Stomach (tissue), 8 donors: ENCODE measurements at regions not wholly inside any gene's neighbourhood (a gene's known extent, or its start where the extent isn't known, plus 50 kb on each side); places are given as distances from the start of the nearest gene placed in this dataset.

Experiments
- DNase-seq, 2 donors: peaks; one replicate each; pipeline versions ENCODE4 v3.0.0 to v3.0.0-alpha.2; 2013 to 2019
- H3K27ac ChIP-seq, 5 donors: fragments of 200-600 bp in 4 of 5; sonication (generic) in 4 of 5; one replicate each; pipeline ENCODE4 v1.5.1; 2013 to 2019; ENCODE audit warnings: mild to moderate bottlenecking in 1 of 5, moderate library complexity in 1 of 5
- H3K27me3 ChIP-seq, 3 donors: fragments of 200-600 bp; sonication (generic); one replicate each; pipeline ENCODE4 v1.5.1; 2017 to 2019; ENCODE audit warnings: mixed run types in 1 of 3
- H3K36me3 ChIP-seq, 4 donors: fragments of 200-600 bp; sonication (generic); 1 replicate in 3 of 4; 2 replicates in 1 of 4; pipeline ENCODE4 v1.5.1; 2016 to 2019
- H3K4me1 ChIP-seq, 4 donors: fragments of 200-600 bp; sonication (generic); one replicate each; pipeline ENCODE4 v1.5.1; 2016 to 2019
- H3K4me3 ChIP-seq, 4 donors: fragments of 200-600 bp; sonication (generic) in 3 of 4; one replicate each; pipeline ENCODE4 v1.5.1; 2016 to 2019; ENCODE audit warnings: mild to moderate bottlenecking in 1 of 4
- H3K9me3 ChIP-seq, 4 donors: fragments of 200-600 bp; sonication (generic); one replicate each; pipeline ENCODE4 v1.5.1; 2016 to 2019
- CTCF ChIP-seq, 7 experiments: fragments of 450-650 bp in 4 of 7; fragments of 200-600 bp in 3 of 7; sonication (generic) in 3 of 7; IDR thresholded peaks; one replicate each; pipeline ENCODE4 v1.5.1; 2016 to 2019; ENCODE audit warnings: antibody characterized with exemption in 7 of 7, control low read depth in 2 of 7, mild to moderate bottlenecking in 1 of 7
- EP300 ChIP-seq: sonication (generic); formaldehyde crosslinking; IDR thresholded peaks from one replicate; pipeline ENCODE4 v1.6.1; 2017; ENCODE audit warnings: antibody characterized with exemption
- POLR2A ChIP-seq, 4 donors: fragments of 450-650 bp; IDR thresholded peaks; one replicate each; pipeline ENCODE4 v1.6.1; 2016; ENCODE audit warnings: antibody characterized with exemption in 4 of 4, control low read depth in 2 of 4, mild to moderate bottlenecking in 1 of 4, moderate library complexity in 1 of 4
- POLR2AphosphoS5 ChIP-seq, 3 donors: sonication (generic); formaldehyde crosslinking; IDR thresholded peaks; one replicate each; pipeline ENCODE4 v1.6.1; 2016; ENCODE audit warnings: antibody characterized with exemption in 3 of 3
- WGBS, 5 donors: extraction: QIAGEN DNeasy Blood & Tissue Kit in 3 of 5; methylation state at CpG; one replicate each; pipeline versions ENCODE4 v1.1.5 to v1.1.7; 2013 to 2018; 5-methylcytosine and 5-hydroxymethylcytosine counted together
- intact Hi-C: fragments of 100-400 bp; cut with DNase I; formaldehyde crosslinking; loops from one replicate; pipeline ENCODE4 v1.15.1; 2023; ENCODE audit warnings: low total_unique reads
- donor health status: healthy with polysubstance abuse.
- donor health status: Bipolar disorder and iron deficiency.
- donor health status: healthy.

GRCh38 chr1:88608139-88608943, 75.7 kb upstream of the PKN2 start:
- WGBS, 5 donors, result 49 to 59% (median 52%) methylated on average over 11 of the region's 11 CpGs
- Histone ChIP-seq H3K36me3 (no peaks in the 10 kb centered on the region), H3K9me3 (no peaks in the 10 kb centered on the region), H3K4me3 (no peak overlapping the region), H3K4me1 (no peaks in the 10 kb centered on the region), H3K27ac (no peak overlapping the region), H3K27me3 (no peaks in the 10 kb centered on the region)
- DNase-seq, result peak in 1 of 2 donors; percentile 54
- TF ChIP-seq CTCF (IDR thresholded peaks at IDR 0.05) (peak in 2 of 7 experiments; percentile 16 to 18), POLR2A (IDR thresholded peaks at IDR 0.05) (no peak), POLR2AphosphoS5 (IDR thresholded peaks at IDR 0.05) (no peak)
- intact Hi-C loops, result no loop called here

GRCh38 chr1:88609051-88609450, 75.0 kb upstream of the PKN2 start:
- DNase-seq, result peak in 1 of 2 donors; percentile 1
- H3K9me3 ChIP-seq, result no peaks in the 10 kb centered on the region
- intact Hi-C loops, result no loop called here

GRCh38 chr1:88610687-88611086, 73.4 kb upstream of the PKN2 start:
- Histone ChIP-seq H3K27ac (no peak overlapping the region), H3K27me3 (no peaks in the 10 kb centered on the region), H3K4me1 (no peaks in the 10 kb centered on the region), H3K36me3 (no peaks in the 10 kb centered on the region), H3K4me3 (no peak overlapping the region), H3K9me3 (no peaks in the 10 kb centered on the region)
- TF ChIP-seq POLR2A (IDR thresholded peaks at IDR 0.05) (no peak), POLR2AphosphoS5 (IDR thresholded peaks at IDR 0.05) (no peak), CTCF (IDR thresholded peaks at IDR 0.05) (no peak), EP300 (no peak)
- intact Hi-C loops, result no loop called here
- DNase-seq, result no peak
- 89 to 96% (median 94%) methylated on average over 7 of the region's 7 CpGs for WGBS, 5 donors

More at GRCh38 chr1:88609051-88609450, 75.0 kb upstream of the PKN2 start:
- Histone ChIP-seq H3K27ac (no peak overlapping the region), H3K27me3 (no peaks in the 10 kb centered on the region), H3K36me3 (no peaks in the 10 kb centered on the region), H3K4me3 (no peak overlapping the region), H3K4me1 (no peaks in the 10 kb centered on the region)
- no peak for TF ChIP-seq POLR2A (IDR thresholded peaks at IDR 0.05)
- TF ChIP-seq CTCF (IDR thresholded peaks at IDR 0.05), result no peak

- WGBS, 5 donors, result 48 to 65% (median 58%) methylated on average over 2 of the region's 2 CpGs
- peak overlapping the region in 1 of 5 donors; percentile 8 for H3K27ac ChIP-seq
Observed at GRCh38 chr1:88612292-88612691, 71.8 kb upstream of the PKN2 start.

More at GRCh38 chr1:88612292-88612691, 71.8 kb upstream of the PKN2 start:
- Histone ChIP-seq H3K4me1 (no peaks in the 10 kb centered on the region), H3K4me3 (no peak overlapping the region), H3K36me3 (no peaks in the 10 kb centered on the region), H3K27me3 (no peaks in the 10 kb centered on the region), H3K9me3 (peaks cover 0 to 6% (median 2%) of the 10 kb centered on the region in 4 donors)
- intact Hi-C loops, result no loop called here
- peak in 1 of 2 donors; percentile 5 for DNase-seq
- no peak for TF ChIP-seq POLR2AphosphoS5 (IDR thresholded peaks at IDR 0.05)
- no peak for TF ChIP-seq EP300
- no peak for TF ChIP-seq CTCF (IDR thresholded peaks at IDR 0.05)
- TF ChIP-seq POLR2A (IDR thresholded peaks at IDR 0.05), result no peak
